ENCODE measurements at regions not wholly inside any gene's neighbourhood (a gene's known extent, or its start where the extent isn't known, plus 50 kb on each side); places are given as distances from the start of the nearest gene placed in this dataset.

DNA sequence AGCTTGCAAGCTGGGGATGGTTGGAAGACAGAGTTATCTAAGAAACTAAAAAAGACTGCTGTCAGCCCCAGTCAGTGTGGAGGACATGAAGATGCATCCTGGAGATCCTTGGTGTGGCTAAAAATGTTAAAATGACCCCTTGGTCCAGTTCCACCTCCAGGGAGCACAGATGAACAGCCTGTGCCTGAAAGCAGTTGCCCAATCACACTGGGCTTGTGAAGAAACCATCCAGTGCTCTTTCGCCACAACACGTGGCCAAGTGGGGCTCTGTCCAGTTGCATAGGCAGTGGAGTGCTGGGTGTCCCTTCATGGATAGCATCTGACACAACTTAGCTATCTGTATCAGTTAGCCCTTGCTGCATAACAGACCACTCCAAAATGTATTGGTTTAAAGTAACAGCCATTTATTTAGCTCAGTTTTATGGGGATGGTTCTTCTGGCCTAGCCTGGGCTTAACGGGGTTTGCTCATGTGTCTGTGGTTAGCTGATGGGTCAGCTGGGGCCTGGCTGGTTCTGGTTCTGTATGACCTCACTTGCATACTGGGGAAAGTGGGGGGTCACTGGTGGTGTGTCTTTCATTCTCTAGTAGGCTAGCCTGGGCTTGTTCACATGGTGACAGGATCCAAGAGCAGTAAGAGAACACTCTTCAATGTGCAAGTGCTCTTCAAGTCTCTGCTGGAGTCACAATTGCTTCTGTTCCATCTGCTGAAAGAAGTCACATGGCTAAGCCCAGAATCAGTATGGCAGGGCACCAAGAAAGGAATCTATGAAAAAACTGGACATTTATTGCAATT is 226.2 kb downstream of the PDCD6IP start:
- DNase-seq, result peak; percentile 13 to 17
- H3K4me1 ChIP-seq, result no peaks in the 10 kb centered on the region
- H3K4me3 ChIP-seq (replicated peaks in 1 of 3), result no peak overlapping the region
- intact Hi-C loops (cut with DNase I), result no loop called here
- TF ChIP-seq, protein P1, sequence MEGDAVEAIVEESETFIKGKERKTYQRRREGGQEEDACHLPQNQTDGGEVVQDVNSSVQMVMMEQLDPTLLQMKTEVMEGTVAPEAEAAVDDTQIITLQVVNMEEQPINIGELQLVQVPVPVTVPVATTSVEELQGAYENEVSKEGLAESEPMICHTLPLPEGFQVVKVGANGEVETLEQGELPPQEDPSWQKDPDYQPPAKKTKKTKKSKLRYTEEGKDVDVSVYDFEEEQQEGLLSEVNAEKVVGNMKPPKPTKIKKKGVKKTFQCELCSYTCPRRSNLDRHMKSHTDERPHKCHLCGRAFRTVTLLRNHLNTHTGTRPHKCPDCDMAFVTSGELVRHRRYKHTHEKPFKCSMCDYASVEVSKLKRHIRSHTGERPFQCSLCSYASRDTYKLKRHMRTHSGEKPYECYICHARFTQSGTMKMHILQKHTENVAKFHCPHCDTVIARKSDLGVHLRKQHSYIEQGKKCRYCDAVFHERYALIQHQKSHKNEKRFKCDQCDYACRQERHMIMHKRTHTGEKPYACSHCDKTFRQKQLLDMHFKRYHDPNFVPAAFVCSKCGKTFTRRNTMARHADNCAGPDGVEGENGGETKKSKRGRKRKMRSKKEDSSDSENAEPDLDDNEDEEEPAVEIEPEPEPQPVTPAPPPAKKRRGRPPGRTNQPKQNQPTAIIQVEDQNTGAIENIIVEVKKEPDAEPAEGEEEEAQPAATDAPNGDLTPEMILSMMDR (IDR thresholded peaks at IDR 0.05), result no peak
- no peak for TF ChIP-seq POLR2A (IDR thresholded peaks at IDR 0.05)
- no peaks in the 10 kb centered on the region for H3K9me3 ChIP-seq
- no peaks in the 10 kb centered on the region for H3K36me3 ChIP-seq
- 83 to 87% methylated on average over 3 of the region's 3 CpGs for WGBS, 2 donors
- H3K27ac ChIP-seq, result no peak overlapping the region
- H3K27me3 ChIP-seq, result no peaks in the 10 kb centered on the region

DNA sequence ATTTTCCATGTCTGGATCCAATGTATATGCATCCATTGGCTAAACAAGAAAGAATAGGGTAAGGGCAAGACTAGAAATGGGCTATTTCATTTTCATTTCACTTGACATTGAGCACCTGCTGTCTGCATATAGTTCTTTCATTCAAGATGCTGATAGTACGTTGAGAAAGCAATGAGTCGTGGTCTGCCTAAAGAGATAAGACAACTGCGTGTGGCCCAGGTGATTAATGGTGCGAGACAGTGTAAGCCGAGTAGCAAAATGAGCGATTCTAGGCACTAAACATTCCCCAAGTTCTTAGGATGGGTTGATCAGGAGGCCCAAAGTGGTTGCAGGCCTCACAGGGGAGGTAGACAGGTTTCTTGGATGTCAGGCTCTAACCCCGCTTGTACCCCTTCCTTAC is 235.4 kb downstream of the PDCD6IP start:
- no peak for DNase-seq
- Histone ChIP-seq H3K4me1 (no peaks in the 10 kb centered on the region), H3K27ac (no peak overlapping the region), H3K4me3 (replicated peaks in 1 of 3) (no peak overlapping the region), H3K27me3 (no peaks in the 10 kb centered on the region), H3K36me3 (no peaks in the 10 kb centered on the region), H3K9me3 (no peaks in the 10 kb centered on the region)
- TF ChIP-seq, protein P1 (IDR thresholded peaks at IDR 0.05), result no peak
- no peak for TF ChIP-seq POLR2A (IDR thresholded peaks at IDR 0.05)
- intact Hi-C loops (cut with DNase I), result no loop called here
- 81 to 82% methylated on average over 7 of the region's 7 CpGs for WGBS, 2 donors

DNA sequence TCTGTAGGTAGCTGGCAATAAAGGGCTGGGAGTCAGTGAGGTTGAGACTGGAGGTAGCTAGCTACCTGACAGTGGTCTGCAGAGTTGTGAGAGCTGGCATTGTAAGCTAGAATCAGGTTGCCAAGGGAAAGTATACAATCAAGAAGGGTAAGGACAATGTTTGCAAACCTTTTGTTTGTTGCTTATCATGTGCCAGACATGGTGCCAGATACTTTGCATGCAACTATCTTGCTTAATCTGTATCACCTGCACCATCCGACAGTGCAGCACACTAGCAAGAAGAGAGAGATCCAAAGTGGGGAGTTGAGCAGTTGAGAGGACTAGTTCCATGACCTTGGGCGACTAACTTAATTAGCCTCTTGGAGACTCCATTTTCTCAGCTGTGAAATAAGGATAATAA is 236.4 kb downstream of the PDCD6IP start:
- intact Hi-C loops (cut with DNase I), result no loop called here
- Histone ChIP-seq H3K36me3 (no peaks in the 10 kb centered on the region), H3K4me1 (no peaks in the 10 kb centered on the region), H3K4me3 (replicated peaks in 1 of 3) (no peak overlapping the region), H3K9me3 (no peaks in the 10 kb centered on the region), H3K27ac (no peak overlapping the region), H3K27me3 (no peaks in the 10 kb centered on the region)
- TF ChIP-seq POLR2A (IDR thresholded peaks at IDR 0.05), result no peak
- TF ChIP-seq, protein P1 (IDR thresholded peaks at IDR 0.05), result no peak
- no peak for DNase-seq
- 85 to 97% methylated on average over 2 of the region's 2 CpGs for WGBS, 2 donors

DNA sequence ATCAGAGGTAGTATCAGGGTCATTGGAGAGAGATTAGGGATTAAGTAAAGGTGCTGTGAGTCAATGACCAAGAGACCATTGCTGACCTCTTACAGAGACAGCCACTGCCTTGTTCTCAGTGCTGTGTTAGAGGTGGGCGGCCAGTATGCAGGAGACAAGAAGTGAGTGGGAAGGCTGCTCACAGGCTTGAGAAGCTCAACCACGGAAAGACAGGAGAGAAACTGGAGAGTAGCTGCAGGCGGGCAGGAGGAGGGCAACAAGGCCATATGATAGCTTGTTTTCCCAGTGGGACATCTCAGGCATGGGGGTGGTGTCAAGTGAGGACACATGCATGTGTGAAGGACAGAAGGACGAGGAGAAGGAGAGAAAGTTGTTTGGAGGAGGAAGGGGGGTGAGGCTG is 237.3 kb downstream of the PDCD6IP start:
- H3K27me3 ChIP-seq, result no peaks in the 10 kb centered on the region
- H3K27ac ChIP-seq, result no peak overlapping the region
- intact Hi-C loops (cut with DNase I), result no loop called here
- TF ChIP-seq, protein P1 (IDR thresholded peaks at IDR 0.05), result no peak
- no peak for TF ChIP-seq POLR2A (IDR thresholded peaks at IDR 0.05)
- no peaks in the 10 kb centered on the region for H3K4me1 ChIP-seq
- no peaks in the 10 kb centered on the region for H3K36me3 ChIP-seq
- no peak for DNase-seq
- no peaks in the 10 kb centered on the region for H3K9me3 ChIP-seq
- WGBS, 2 donors, result 76 to 77% methylated on average over 4 of the region's 4 CpGs
- H3K4me3 ChIP-seq (replicated peaks in 1 of 3), result no peak overlapping the region

DNA sequence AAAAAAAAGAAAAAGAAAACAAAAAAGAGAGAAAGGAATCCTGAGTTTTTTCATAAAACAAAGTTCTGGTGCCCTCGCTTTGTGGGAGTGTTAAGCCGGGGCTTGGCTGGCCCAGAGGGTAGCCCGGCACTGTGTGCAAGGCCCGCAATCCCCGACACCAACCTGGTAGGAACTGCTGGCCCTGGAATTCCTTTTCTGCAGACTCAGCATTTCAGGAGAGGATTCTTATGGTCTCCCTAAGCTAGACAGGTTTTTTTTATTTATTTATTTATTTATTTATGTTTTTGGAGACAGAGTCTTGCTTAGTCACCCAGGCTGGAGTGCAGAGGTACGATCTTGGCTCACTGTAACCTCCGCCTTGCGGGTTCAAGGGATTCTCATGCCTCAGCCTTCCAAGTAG is 238.8 kb downstream of the PDCD6IP start:
- no peak for TF ChIP-seq POLR2A (IDR thresholded peaks at IDR 0.05)
- TF ChIP-seq, protein P1 (IDR thresholded peaks at IDR 0.05), result no peak
- Histone ChIP-seq H3K4me3 (replicated peaks in 1 of 3) (no peak overlapping the region), H3K9me3 (no peaks in the 10 kb centered on the region), H3K27ac (no peak overlapping the region), H3K36me3 (no peaks in the 10 kb centered on the region), H3K4me1 (no peaks in the 10 kb centered on the region), H3K27me3 (no peaks in the 10 kb centered on the region)
- intact Hi-C loops (cut with DNase I), result no loop called here
- WGBS, 2 donors, result 93% methylated on average over 8 of the region's 8 CpGs
- no peak for DNase-seq
